IMR-90 (cell line): ENCODE measurements at regions not wholly inside any gene's neighbourhood (a gene's known extent, or its start where the extent isn't known, plus 50 kb on each side); places are given as distances from the start of the nearest gene placed in this dataset.

Experiments used
- ATAC-seq: fragments of 200-7000 bp; cut with Tn5 transposase; 2 replicates; pipeline ENCODE4 v1.9.1; 2020; ENCODE audit warnings: low read depth, mild to moderate bottlenecking, moderate library complexity
- BruUV-seq: library from RNA; stranded (reverse); fragments of 400-500 nt; replicated peaks from 2 replicates; lab custom pipeline; 2021; lab: Mats Ljungman, UMichigan
- CTCF ChIA-PET: fragments of 300-600 bp; formaldehyde crosslinking; extraction: SDS; loops from one replicate; lab custom pipeline; 2021; ENCODE audit warnings: antibody characterized with exemption; lab: Yijun Ruan, JAX
- POLR2A ChIA-PET: fragments of 300-600 bp; sonication (Branson Sonifier 250); formaldehyde crosslinking; loops from one replicate; lab custom pipeline; 2022; ENCODE audit warnings: antibody characterized with exemption; ENCODE audit not compliant: unreplicated experiment; lab: Charles Lee
- DNase-seq: peaks from one replicate; pipeline ENCODE4 v3.0.0; 2013
- H2AFZ ChIP-seq: replicated peaks from 2 replicates; pipeline ENCODE3; 2013; ENCODE audit warnings: low read length, mild to moderate bottlenecking; ENCODE audit not compliant: poor library complexity
- H2AK5ac ChIP-seq: 2 replicates; pipeline ENCODE4 v1.6.1; 2013; ENCODE audit warnings: low read depth, low read length, inconsistent platforms
- H2AK9ac ChIP-seq: replicated peaks from 2 replicates; pipeline ENCODE3; 2013; ENCODE audit warnings: mild to moderate bottlenecking, low read depth, low read length, moderate library complexity; ENCODE audit not compliant: poor library complexity
- H2BK120ac ChIP-seq: 2 replicates; pipeline ENCODE4 v1.6.1; 2013; ENCODE audit warnings: low read depth, low read length, inconsistent platforms
- H2BK15ac ChIP-seq: 3 replicates; pipeline ENCODE4 v1.6.1; 2013; ENCODE audit warnings: low read depth, low read length, inconsistent platforms
- H2BK20ac ChIP-seq: 2 replicates; pipeline ENCODE4 v1.6.1; 2013; ENCODE audit warnings: low read depth, mild to moderate bottlenecking, inconsistent platforms, low read length, moderate library complexity
- H2BK5ac ChIP-seq: 2 replicates; pipeline ENCODE4 v1.6.1; 2013; ENCODE audit warnings: mild to moderate bottlenecking, low read depth, low read length, inconsistent platforms; ENCODE audit not compliant: poor library complexity, severe bottlenecking
- H3K14ac ChIP-seq: replicated peaks from 2 replicates; pipeline ENCODE4 v1.6.1; 2013; ENCODE audit warnings: low read depth, low read length, inconsistent platforms
- H3K18ac ChIP-seq: 2 replicates; pipeline ENCODE4 v1.6.1; 2013; ENCODE audit warnings: low read depth, low read length, control low read depth
- H3K23ac ChIP-seq: 2 replicates; pipeline ENCODE4 v1.6.1; 2013; ENCODE audit warnings: low read depth, low read length, inconsistent platforms
- H3K27ac ChIP-seq: 2 replicates; pipeline ENCODE4 v1.5.1; 2013; ENCODE audit warnings: mild to moderate bottlenecking, control low read depth, low read length; ENCODE audit not compliant: insufficient read depth
- H3K27me3 ChIP-seq: 2 replicates; pipeline ENCODE4 v1.6.1; 2013; ENCODE audit warnings: low read length; ENCODE audit not compliant: control insufficient read depth, insufficient read depth
- H3K36me3 ChIP-seq: 2 replicates; pipeline ENCODE4 v1.6.1; 2013; ENCODE audit warnings: low read length, mixed read lengths; ENCODE audit not compliant: control insufficient read depth, insufficient read depth
- H3K4ac ChIP-seq: 2 replicates; pipeline ENCODE4 v1.6.1; 2013; ENCODE audit warnings: low read depth, low read length, inconsistent platforms
- H3K4me1 ChIP-seq: 2 replicates; pipeline ENCODE4 v1.6.1; 2013; ENCODE audit warnings: low read length, mixed read lengths; ENCODE audit not compliant: control insufficient read depth, insufficient read depth
- H3K4me2 ChIP-seq: 2 replicates; pipeline ENCODE4 v1.6.1; 2013; ENCODE audit warnings: low read depth, mild to moderate bottlenecking, control low read depth, low read length, moderate library complexity
- H3K4me3 ChIP-seq: 2 replicates; pipeline ENCODE4 v1.5.1; 2013; ENCODE audit warnings: low read depth, mild to moderate bottlenecking, control low read depth, low read length, moderate library complexity; ENCODE audit not compliant: insufficient read depth
- H3K56ac ChIP-seq: 2 replicates; pipeline ENCODE4 v1.6.1; 2013; ENCODE audit warnings: low read length, inconsistent platforms; ENCODE audit not compliant: insufficient read depth; ENCODE audit errors: extremely low read depth
- H3K79me1 ChIP-seq, 2 experiments: 2 replicates each; pipeline ENCODE4 v1.6.1; 2013; ENCODE audit warnings: low read length in 2 of 2, inconsistent platforms in 1 of 2, low read depth in 1 of 2
- H3K9ac ChIP-seq: 2 replicates; pipeline ENCODE4 v1.6.1; 2013; ENCODE audit warnings: low read depth, low read length, control low read depth
- H3K9me1 ChIP-seq: 2 replicates; pipeline ENCODE4 v1.6.1; 2013; ENCODE audit warnings: low read length, inconsistent platforms; ENCODE audit not compliant: insufficient read depth
- H3K9me3 ChIP-seq: 2 replicates; pipeline ENCODE4 v1.6.1; 2013; ENCODE audit warnings: low read length; ENCODE audit not compliant: control insufficient read depth, insufficient read depth
- H4K20me1 ChIP-seq: 2 replicates; pipeline ENCODE4 v1.6.1; 2013; ENCODE audit warnings: low read length, inconsistent platforms; ENCODE audit not compliant: insufficient read depth
- H4K5ac ChIP-seq: 2 replicates; pipeline ENCODE4 v1.6.1; 2013; ENCODE audit warnings: mild to moderate bottlenecking, low read depth, low read length, control low read depth
- H4K8ac ChIP-seq, 2 experiments: 2 replicates each; pipeline ENCODE4 v1.6.1; 2013; ENCODE audit warnings: low read depth in 2 of 2, low read length in 2 of 2, control low read depth in 1 of 2, inconsistent platforms in 1 of 2
- H4K91ac ChIP-seq: 2 replicates; pipeline ENCODE4 v1.6.1; 2013; ENCODE audit warnings: low read depth, low read length, inconsistent platforms; ENCODE audit not compliant: insufficient read depth
- BHLHE40 ChIP-seq: fragments of 150-350 bp; IDR thresholded peaks from 2 replicates; pipeline ENCODE4 v1.6.1; 2016; ENCODE audit warnings: mild to moderate bottlenecking, low read depth, low read length
- CEBPB ChIP-seq: IDR thresholded peaks from 2 replicates; pipeline ENCODE4 v1.6.1; 2012; ENCODE audit warnings: low read depth, low read length, improper control_type of control experiment
- CHD1 ChIP-seq: IDR thresholded peaks from 2 replicates; pipeline ENCODE4 v1.6.1; 2012; ENCODE audit warnings: low read depth, low read length, improper control_type of control experiment
- CTCF ChIP-seq: conservative IDR thresholded peaks from 2 replicates; pipeline ENCODE4 v1.5.1; 2012; ENCODE audit warnings: mild to moderate bottlenecking, low read depth, low read length, improper control_type of control experiment
- ELK1 ChIP-seq: fragments of 150-350 bp; IDR thresholded peaks from 2 replicates; pipeline ENCODE4 v1.6.1; 2016; ENCODE audit warnings: low read depth, mild to moderate bottlenecking, low read length, moderate library complexity, borderline replicate concordance
- FOS ChIP-seq: fragments of 150-350 bp; IDR thresholded peaks from 2 replicates; pipeline ENCODE4 v1.6.1; 2016; ENCODE audit warnings: low read depth, low read length
- MAFK ChIP-seq: IDR thresholded peaks from 2 replicates; pipeline ENCODE4 v1.6.1; 2012; ENCODE audit warnings: low read depth, low read length, improper control_type of control experiment
- MAZ ChIP-seq: IDR thresholded peaks from 2 replicates; pipeline ENCODE4 v1.6.1; 2012; ENCODE audit warnings: low read depth, mild to moderate bottlenecking, low read length, improper control_type of control experiment, moderate library complexity, borderline replicate concordance
- MXI1 ChIP-seq: IDR thresholded peaks from 2 replicates; pipeline ENCODE4 v1.6.1; 2012; ENCODE audit warnings: low read depth, mild to moderate bottlenecking, low read length, moderate library complexity, borderline replicate concordance
- NFE2L2 ChIP-seq: fragments of 150-350 bp; IDR thresholded peaks from 2 replicates; pipeline ENCODE4 v1.6.1; 2016; ENCODE audit warnings: low read depth, mild to moderate bottlenecking, low read length
- POLR2A ChIP-seq: IDR thresholded peaks from 2 replicates; pipeline ENCODE4 v1.6.1; 2012; ENCODE audit warnings: mild to moderate bottlenecking, low read depth, low read length
- RAD21 ChIP-seq: IDR thresholded peaks from 2 replicates; pipeline ENCODE4 v1.6.1; 2012; ENCODE audit warnings: low read length, improper control_type of control experiment
- RCOR1 ChIP-seq: IDR thresholded peaks from 2 replicates; pipeline ENCODE4 v1.6.1; 2012; ENCODE audit warnings: mild to moderate bottlenecking, low read length, improper control_type of control experiment; ENCODE audit not compliant: insufficient replicate concordance
- RFX5 ChIP-seq: IDR thresholded peaks from 2 replicates; pipeline ENCODE4 v1.8.0; 2012; ENCODE audit warnings: low read depth, mild to moderate bottlenecking, low read length, moderate library complexity
- SMC3 ChIP-seq: fragments of 150-350 bp; IDR thresholded peaks from 2 replicates; pipeline ENCODE4 v1.6.1; 2016; ENCODE audit warnings: low read depth, mild to moderate bottlenecking, antibody characterized with exemption, low read length, moderate library complexity
- USF2 ChIP-seq: fragments of 150-350 bp; IDR thresholded peaks from 2 replicates; pipeline ENCODE4 v1.6.1; 2017; ENCODE audit warnings: mild to moderate bottlenecking, antibody characterized with exemption, low read length, low read depth
- whole genome bisulfite sequencing, 2 experiments: methylation state at CpG; one replicate each; pipeline versions ENCODE4 v1.1.5 to v1.1.7; 2013; ENCODE audit warnings: missing lambda C conversion rate in 2 of 2; ENCODE audit not compliant: insufficient read length in 1 of 2; ENCODE audit errors: extremely low coverage in 2 of 2; 5-methylcytosine and 5-hydroxymethylcytosine counted together
- dilution Hi-C: fragments of 300-500 bp; cut with HindIII; formaldehyde crosslinking; loops from one replicate; pipeline ENCODE4 v1.14.3; 2018; ENCODE audit warnings: low sequenced_read_pairs; ENCODE audit not compliant: unreplicated experiment
- in situ Hi-C: fragments of 300-500 bp; cut with MboI; formaldehyde crosslinking; loops from 3 replicates; pipeline ENCODE4 v1.14.3; 2019; ENCODE audit warnings: low sequenced_read_pairs, inconsistent platforms, mixed read lengths
- intact Hi-C: fragments of 100-400 bp; cut with micrococcal nuclease; formaldehyde crosslinking; loops from 2 replicates; pipeline ENCODE4 v1.10.0; 2022

GRCh38 chr9:82302968-82303655 lies 314.5 kb downstream of the SPATA31D1 start:
- Histone ChIP-seq H4K20me1 (no peaks in the 10 kb centered on the region), H4K91ac (no peak overlapping the region), H3K4me3 (no peak overlapping the region), H3K36me3 (no peaks in the 10 kb centered on the region), H2AFZ (no peak overlapping the region), H4K8ac (no peak overlapping the region), H3K23ac (no peak overlapping the region), H2AK9ac (no peak overlapping the region), H3K9me3 (peaks cover 2% of the 10 kb centered on the region; the same call in 1 of the 2 replicates), H3K9ac (no peak overlapping the region), H2BK20ac (no peak overlapping the region), H3K27me3 (no peaks in the 10 kb centered on the region), H3K14ac (no peak overlapping the region), H3K18ac (no peak overlapping the region), H3K27ac (no peak overlapping the region), H3K4me2 (no peak overlapping the region), H2BK15ac (no peak overlapping the region), H3K56ac (no peak overlapping the region), H3K4me1 (no peaks in the 10 kb centered on the region), H2BK5ac (no peak overlapping the region), H3K4ac (no peak overlapping the region), H2AK5ac (no peak overlapping the region), H3K79me1 (no peaks in the 10 kb centered on the region), H2BK120ac (no peak overlapping the region), H4K5ac (no peak overlapping the region), H3K9me1 (no peaks in the 10 kb centered on the region)
- in situ Hi-C loops (no loop called here), dilution Hi-C loops (no loop called here), intact Hi-C loops (no loop called here)
- ATAC-seq (no peak), DNase-seq (no peak)
- CTCF ChIA-PET: interaction anchor here (1.3 kb wide), 1 partner anchor 12 kb away, joined by 6 read pairs; no protein-coding TSS in a partner anchor
- WGBS, 2 experiments: no CpG with 5 or more reads among the region's 5 CpGs
- BruUV-seq: no TSS peak
- POLR2A ChIA-PET: no interaction called here
- no peak for TF ChIP-seq RCOR1
- no peak for TF ChIP-seq CTCF
- no peak for TF ChIP-seq CEBPB
- TF ChIP-seq FOS: no peak
- TF ChIP-seq ELK1: no peak
- TF ChIP-seq USF2: no peak
- TF ChIP-seq MAFK: no peak
- no peak for TF ChIP-seq NFE2L2
- no peak for TF ChIP-seq POLR2A
- no peak for TF ChIP-seq CHD1
- no peak for TF ChIP-seq SMC3
- TF ChIP-seq MAZ: no peak
- TF ChIP-seq BHLHE40: no peak
- TF ChIP-seq MXI1: no peak
- TF ChIP-seq RAD21: no peak
- no peak for TF ChIP-seq RFX5
